ENCODE measurements at regions not wholly inside any gene's neighbourhood (a gene's known extent, or its start where the extent isn't known, plus 50 kb on each side); places are given as distances from the start of the nearest gene placed in this dataset.
"Not testable (repeated sequence)": the region's sequence is repeated elsewhere in the genome, so short reads cannot be mapped to it uniquely, and the experiment has no call there.

- DNase-seq (ENCODE audit: low spot score in 2 of 2), result no peak
- no peak overlapping the region for H3K27ac Mint-ChIP-seq
- ATAC-seq, result no peak
- peaks cover 0 to 4% of the 10 kb centered on the region in 2 donors for H3K9me3 Mint-ChIP-seq
- no peaks in the 10 kb centered on the region for H3K36me3 Mint-ChIP-seq
Observed at GRCh38 chr14:80325688-80326087, 114.4 kb upstream of the DIO2 start.

- Mint-ChIP-seq H3K36me3 (no peaks in the 10 kb centered on the region), H3K9me3 (peaks cover 0 to 4% of the 10 kb centered on the region in 2 donors), H3K27ac (no peak overlapping the region)
- DNase-seq (ENCODE audit: low spot score in 2 of 2) (no peak), ATAC-seq (no peak)
Observed at GRCh38 chr14:80325112-80325511, 113.8 kb upstream of the DIO2 start.

GRCh38 chr14:80324649-80325048 is 113.3 kb upstream of the DIO2 start:
- no peak for DNase-seq (ENCODE audit: low spot score in 2 of 2)
- H3K27ac Mint-ChIP-seq, result no peak overlapping the region
- no peak for ATAC-seq
- H3K36me3 Mint-ChIP-seq, result no peaks in the 10 kb centered on the region
- peaks cover 3 to 7% of the 10 kb centered on the region in 2 donors for H3K9me3 Mint-ChIP-seq

GRCh38 chr14:80323038-80323665 is 111.8 kb upstream of the DIO2 start:
- no peak overlapping the region for H3K27ac Mint-ChIP-seq
- H3K36me3 Mint-ChIP-seq, result no peaks in the 10 kb centered on the region
- H3K9me3 Mint-ChIP-seq, result peaks cover 11 to 15% of the 10 kb centered on the region in 2 donors
- no peak for ATAC-seq
- DNase-seq (ENCODE audit: low spot score in 2 of 2), result no peak

- Mint-ChIP-seq H3K9me3 (peaks cover 17 to 19% of the 10 kb centered on the region in 2 donors), H3K27ac (no peak overlapping the region), H3K36me3 (no peaks in the 10 kb centered on the region)
- DNase-seq (ENCODE audit: low spot score in 2 of 2), result no peak
- no peak for ATAC-seq
Observed at GRCh38 chr14:80316441-80316840, 105.1 kb upstream of the DIO2 start.

DNA sequence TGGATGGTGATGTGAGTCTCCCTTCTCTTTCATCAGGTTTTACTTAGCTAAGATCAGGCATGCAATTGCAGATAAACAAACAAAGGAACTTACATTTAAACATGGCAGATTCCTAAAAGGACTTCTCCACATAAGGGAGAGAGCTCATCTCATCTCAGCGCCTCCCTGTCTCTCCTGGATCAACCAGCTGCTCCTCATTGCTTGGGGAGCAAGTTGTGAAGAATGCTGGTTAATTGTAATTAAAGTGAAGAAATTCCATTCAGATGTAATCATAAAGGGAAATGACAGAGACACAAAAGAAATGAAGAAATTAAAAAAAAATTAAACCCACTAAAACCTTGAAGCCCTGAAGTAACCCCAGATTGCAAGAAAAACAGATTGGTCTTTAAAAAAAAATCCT is 104.4 kb upstream of the DIO2 start:
- Mint-ChIP-seq H3K9me3 (peaks cover 13 to 19% of the 10 kb centered on the region in 2 donors), H3K36me3 (no peaks in the 10 kb centered on the region), H3K27ac (no peak overlapping the region)
- DNase-seq (ENCODE audit: low spot score in 2 of 2), result no peak
- ATAC-seq, result no peak

DNA sequence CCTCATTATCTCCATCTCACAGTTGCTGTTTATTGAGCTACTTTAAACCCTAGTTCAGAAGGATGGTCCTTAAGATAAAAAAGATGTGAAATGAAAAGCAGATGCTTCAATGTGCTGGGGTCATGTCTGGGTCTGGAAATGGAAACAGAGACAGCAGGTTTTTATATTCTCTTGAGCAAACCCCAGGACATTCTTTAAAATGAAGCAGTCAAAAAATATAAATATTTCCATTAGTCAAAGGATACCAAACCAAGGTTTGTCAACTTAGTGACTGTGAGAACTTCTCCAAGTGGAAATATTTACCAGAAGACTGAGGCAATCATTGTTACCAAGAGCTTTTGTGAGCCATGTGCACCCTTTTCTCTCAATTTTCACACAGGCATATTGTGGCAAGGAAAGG is 102.5 kb upstream of the DIO2 start:
- Mint-ChIP-seq H3K9me3 (peaks cover 8 to 21% of the 10 kb centered on the region in 2 donors), H3K36me3 (no peaks in the 10 kb centered on the region), H3K27ac (no peak overlapping the region)
- ATAC-seq (no peak), DNase-seq (ENCODE audit: low spot score in 2 of 2) (no peak)

DNA sequence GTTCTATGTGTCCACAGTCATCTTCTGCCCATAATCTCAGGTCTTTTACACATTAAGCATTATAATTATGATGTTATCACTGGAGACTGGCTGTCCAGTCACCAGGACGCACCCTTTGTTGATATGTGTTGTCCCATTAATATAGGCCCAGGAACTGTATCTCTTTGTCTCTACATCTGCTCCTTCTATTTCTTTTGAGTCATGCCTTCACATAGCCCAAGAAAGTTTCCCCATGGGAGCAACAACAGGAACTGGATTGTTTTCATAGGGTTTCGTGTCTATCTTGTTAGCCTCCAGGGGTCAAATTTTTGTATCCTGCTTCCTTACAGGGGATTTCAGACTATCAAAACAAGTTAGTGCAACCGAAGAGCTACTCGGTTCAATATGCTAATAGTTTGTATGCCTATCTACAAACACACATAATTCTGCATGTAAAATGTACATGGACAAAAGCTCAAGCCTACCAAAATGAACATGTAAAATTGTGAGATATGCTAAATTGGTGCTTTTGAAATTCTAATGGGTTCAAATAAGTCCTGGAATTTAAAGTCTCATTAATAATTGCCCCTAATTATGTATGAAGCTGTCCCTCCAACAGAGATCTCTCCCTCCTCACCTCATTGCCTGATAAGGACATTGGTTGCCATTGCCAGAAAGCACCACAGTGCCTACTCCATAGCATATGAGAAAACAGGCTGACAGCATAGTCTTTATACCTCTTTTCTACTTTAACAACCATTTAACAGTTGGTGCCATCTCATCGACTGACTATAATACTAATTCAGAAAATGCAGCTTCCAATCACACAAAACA is 99.8 kb upstream of the DIO2 start:
- H3K36me3 Mint-ChIP-seq, result no peaks in the 10 kb centered on the region
- ATAC-seq (no peak), DNase-seq (ENCODE audit: low spot score in 2 of 2) (no peak)
- H3K27ac Mint-ChIP-seq, result no peak overlapping the region
- peaks cover 8 to 18% of the 10 kb centered on the region in 2 donors for H3K9me3 Mint-ChIP-seq

GRCh38 chr14:80304125-80304766 is 92.9 kb upstream of the DIO2 start:
- Mint-ChIP-seq H3K9me3 (peaks cover 0 to 4% of the 10 kb centered on the region in 2 donors), H3K27ac (no peak overlapping the region), H3K36me3 (no peaks in the 10 kb centered on the region)
- ATAC-seq, result no peak
- DNase-seq (ENCODE audit: low spot score in 2 of 2), result no peak

DNA sequence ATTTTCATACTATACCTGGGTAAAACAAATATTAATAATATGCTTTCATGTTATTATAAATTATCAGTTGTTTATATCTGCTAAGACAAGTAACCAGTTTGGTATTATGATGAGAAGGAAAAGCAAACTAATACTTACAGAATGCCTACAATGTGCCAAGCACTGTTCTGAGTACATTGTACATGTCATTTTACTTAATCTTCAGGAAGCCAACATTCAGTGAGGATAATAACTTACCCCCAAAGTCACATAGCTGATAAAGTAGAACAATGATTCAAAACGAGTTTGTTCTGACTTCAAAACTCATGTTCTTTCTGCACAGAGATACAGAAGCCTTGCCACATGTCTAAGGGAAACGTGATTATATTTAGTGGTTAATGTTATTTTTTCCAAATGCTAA is 89.0 kb upstream of the DIO2 start:
- DNase-seq (ENCODE audit: low spot score in 2 of 2), result no peak
- Mint-ChIP-seq H3K36me3 (peaks cover 0 to 6% of the 10 kb centered on the region in 2 donors), H3K9me3 (no peaks in the 10 kb centered on the region), H3K27ac (no peak overlapping the region)
- no peak for ATAC-seq

DNA sequence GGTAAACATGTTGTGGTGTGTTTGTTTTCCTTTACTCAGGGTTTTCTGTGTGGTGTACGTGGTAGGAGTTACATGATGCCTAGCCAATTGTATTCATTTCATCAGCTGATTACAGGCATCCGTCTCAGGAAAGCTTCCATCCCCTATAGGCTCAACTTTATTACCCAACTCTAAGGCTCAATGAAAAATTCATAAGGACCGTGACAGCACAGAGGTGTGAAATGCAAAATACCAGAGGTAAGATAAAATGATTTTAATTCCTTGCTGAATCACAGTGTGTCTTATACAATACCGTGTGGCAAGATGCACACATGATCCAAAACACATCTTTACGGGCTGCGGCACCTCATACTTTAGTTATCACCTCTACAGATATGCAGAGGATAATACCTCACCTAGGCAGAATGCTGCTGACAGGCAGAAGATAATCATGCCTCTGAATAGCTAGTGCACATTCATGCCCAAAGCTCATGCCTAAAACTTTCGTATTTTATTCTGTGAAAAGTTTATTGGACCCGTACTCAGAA is 87.2 kb upstream of the DIO2 start:
- ATAC-seq (no peak), DNase-seq (ENCODE audit: low spot score in 2 of 2) (no peak)
- Mint-ChIP-seq H3K9me3 (peaks cover 0 to 6% of the 10 kb centered on the region in 2 donors), H3K27ac (no peak overlapping the region), H3K36me3 (peaks cover 0 to 6% of the 10 kb centered on the region in 2 donors)

GRCh38 chr14:80291101-80291500 is 79.8 kb upstream of the DIO2 start:
- no peak for ATAC-seq
- Mint-ChIP-seq H3K27ac (no peak overlapping the region), H3K9me3 (peaks cover 0 to 6% of the 10 kb centered on the region in 2 donors), H3K36me3 (no peaks in the 10 kb centered on the region)
- DNase-seq (ENCODE audit: low spot score in 2 of 2), result no peak

DNA sequence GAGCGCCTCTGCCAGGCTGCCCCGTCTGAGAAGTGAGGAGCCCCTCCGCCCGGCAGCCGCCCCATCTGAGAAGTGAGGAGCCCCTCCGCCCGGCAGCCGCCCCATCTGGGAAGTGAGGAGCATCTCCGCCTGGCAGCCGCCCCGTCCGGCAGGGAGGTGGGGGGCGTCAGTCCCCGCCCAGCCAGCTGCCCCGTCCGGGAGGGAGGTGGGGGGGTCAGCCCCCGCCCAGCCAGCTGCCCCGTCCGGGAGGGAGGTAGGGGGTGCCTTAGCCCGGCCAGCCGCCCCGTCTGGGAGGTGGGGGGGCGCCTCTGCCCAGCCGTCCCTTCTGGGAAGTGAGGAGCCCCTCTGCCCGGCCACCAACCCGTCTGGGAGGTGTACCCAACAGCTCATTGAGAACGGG is 75.4 kb upstream of the DIO2 start:
- not testable (repeated sequence) for ATAC-seq; DNase-seq (ENCODE audit: low spot score in 2 of 2); H3K9me3 Mint-ChIP-seq; H3K36me3 Mint-ChIP-seq; H3K27ac Mint-ChIP-seq

DNA sequence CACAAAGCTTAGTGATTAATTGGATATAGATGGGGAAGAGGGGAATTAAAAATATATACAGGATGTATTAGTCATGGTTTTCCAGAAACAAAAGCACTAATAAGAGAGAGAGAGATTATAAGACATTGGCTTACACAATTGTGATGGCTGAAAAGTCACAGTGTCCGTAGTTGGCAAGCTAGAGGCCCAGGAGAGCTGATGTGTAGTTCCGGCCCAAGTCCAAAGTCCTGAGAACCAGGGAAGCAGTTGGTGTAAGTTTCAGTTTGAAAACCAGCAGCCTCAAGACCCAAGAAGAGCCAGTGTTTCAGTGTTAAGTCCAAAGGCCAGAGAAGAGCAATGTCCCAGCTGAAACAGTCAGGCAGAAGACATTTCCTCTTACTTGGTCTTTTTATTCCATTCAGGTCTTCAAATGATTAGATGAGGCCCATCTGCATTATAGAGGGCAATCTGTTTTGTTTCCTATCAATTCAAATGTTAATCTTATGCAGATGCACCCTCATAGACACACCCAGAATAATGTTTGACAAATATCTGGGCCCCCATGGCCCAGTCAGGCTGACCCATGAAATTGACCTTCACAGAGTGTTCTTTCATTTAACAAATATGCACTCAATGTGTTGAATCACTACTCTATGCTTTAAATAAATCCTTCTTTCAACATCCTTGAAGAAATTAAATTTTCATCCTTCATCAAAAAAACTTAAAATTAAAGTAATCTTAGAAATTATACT is 67.2 kb upstream of the DIO2 start:
- Mint-ChIP-seq H3K27ac (no peak overlapping the region), H3K9me3 (peaks cover 4 to 5% of the 10 kb centered on the region in 2 donors), H3K36me3 (no peaks in the 10 kb centered on the region)
- no peak for DNase-seq (ENCODE audit: low spot score in 2 of 2)
- ATAC-seq, result no peak

GRCh38 chr14:80275208-80275850 is 64.0 kb upstream of the DIO2 start:
- Mint-ChIP-seq H3K27ac (no peak overlapping the region), H3K36me3 (no peaks in the 10 kb centered on the region), H3K9me3 (peaks cover 5% of the 10 kb centered on the region in 2 donors)
- DNase-seq (ENCODE audit: low spot score in 2 of 2) (no peak), ATAC-seq (no peak)

GRCh38 chr14:80274310-80274709 is 63.0 kb upstream of the DIO2 start:
- H3K36me3 Mint-ChIP-seq, H3K27ac Mint-ChIP-seq, H3K9me3 Mint-ChIP-seq: not testable (repeated sequence)

More at GRCh38 chr14:80274310-80274709, 63.0 kb upstream of the DIO2 start:
- not testable (repeated sequence) for ATAC-seq; DNase-seq (ENCODE audit: low spot score in 2 of 2)

Measured in activated naive CD4-positive, alpha-beta T cell treated with anti-CD3 and anti-CD28 coated beads, Interleukin-2, amount 50 U/mL, for 72 hours (primary cell).